Esophagus squamous epithelium (tissue), 4 donors: ENCODE measurements at regions not wholly inside any gene's neighbourhood (a gene's known extent, or its start where the extent isn't known, plus 50 kb on each side); places are given as distances from the start of the nearest gene placed in this dataset.

Source experiments
- CTCF ChIP-seq, 6 experiments: fragments of 450-650 bp in 4 of 6; fragments of 200-600 bp in 2 of 6; sonication (generic) in 2 of 6; IDR thresholded peaks; one replicate each; pipeline ENCODE4 v1.5.1; 2016 to 2019; ENCODE audit warnings: antibody characterized with exemption in 6 of 6, mild to moderate bottlenecking in 4 of 6, moderate library complexity in 4 of 6
- POLR2A ChIP-seq, 4 donors: fragments of 450-650 bp; IDR thresholded peaks; one replicate each; pipeline ENCODE4 v1.6.1; 2017; ENCODE audit warnings: antibody characterized with exemption in 4 of 4, mild to moderate bottlenecking in 4 of 4, moderate library complexity in 3 of 4

GRCh38 chr4:175325230-175325629 lies 407.1 kb downstream of the ADAM29 start:
- no peak for TF ChIP-seq CTCF (IDR thresholded peaks at IDR 0.05)
- no peak for TF ChIP-seq POLR2A (IDR thresholded peaks at IDR 0.05)
